OCI-LY7 (cell line): ENCODE measurements at regions not wholly inside any gene's neighbourhood (a gene's known extent, or its start where the extent isn't known, plus 50 kb on each side); places are given as distances from the start of the nearest gene placed in this dataset.
"Not testable (repeated sequence)": the region's sequence is repeated elsewhere in the genome, so short reads cannot be mapped to it uniquely, and the experiment has no call there.

Experiments
- BruUV-seq: library from RNA; stranded (reverse); fragments of 400-500 nt; replicated peaks from 2 replicates; lab custom pipeline; 2021; lab: Mats Ljungman, UMichigan
- CTCF ChIA-PET: fragments of 300-600 bp; sonication (Branson Sonifier 250); formaldehyde crosslinking; loops from one replicate; lab custom pipeline; 2022; ENCODE audit warnings: antibody characterized with exemption; ENCODE audit not compliant: unreplicated experiment; lab: Charles Lee
- POLR2A ChIA-PET: fragments of 300-600 bp; sonication (Branson Sonifier 250); formaldehyde crosslinking; loops from one replicate; lab custom pipeline; 2022; ENCODE audit warnings: antibody characterized with exemption; lab: Charles Lee
- DNase-seq: peaks from one replicate; pipeline ENCODE4 v3.0.0-alpha.2; 2015; ENCODE audit warnings: low spot score
- H2AFZ ChIP-seq: fragments of 200-600 bp; sonication (generic), shearing (Covaris generic); 2 replicates; pipeline ENCODE4 v1.6.1; 2014; ENCODE audit warnings: mild to moderate bottlenecking, antibody characterized with exemption, low read length, moderate library complexity
- H3K27ac ChIP-seq: fragments of 200-600 bp; sonication (generic); 2 replicates; pipeline ENCODE4 v1.5.1; 2014; ENCODE audit warnings: mixed run types, low read depth, mild to moderate bottlenecking, moderate library complexity, low read length, inconsistent platforms; ENCODE audit not compliant: poor library complexity, severe bottlenecking
- H3K36me3 ChIP-seq: fragments of 200-600 bp; sonication (generic); 2 replicates; pipeline ENCODE4 v1.6.1; 2014; ENCODE audit warnings: mild to moderate bottlenecking, antibody characterized with exemption, low read length, moderate library complexity, mixed read lengths; ENCODE audit not compliant: insufficient read depth
- H3K4me1 ChIP-seq: fragments of 200-600 bp; sonication (generic); 2 replicates; pipeline ENCODE4 v1.5.1; 2014; ENCODE audit warnings: mild to moderate bottlenecking, low read length; ENCODE audit not compliant: insufficient read depth, poor library complexity, severe bottlenecking
- H3K4me2 ChIP-seq: fragments of 200-600 bp; sonication (generic); 2 replicates; pipeline ENCODE4 v1.6.1; 2014; ENCODE audit warnings: mild to moderate bottlenecking, low read length
- H3K4me3 ChIP-seq: fragments of 200-600 bp; sonication (generic); 2 replicates; pipeline ENCODE4 v1.5.1; 2014; ENCODE audit warnings: mild to moderate bottlenecking, low read depth, low read length; ENCODE audit not compliant: poor library complexity, severe bottlenecking
- H3K79me2 ChIP-seq: fragments of 200-600 bp; sonication (generic); 2 replicates; pipeline ENCODE4 v1.6.1; 2016; ENCODE audit warnings: low read depth, mild to moderate bottlenecking, low read length, moderate library complexity, mixed read lengths; ENCODE audit not compliant: insufficient read depth
- H3K9me2 ChIP-seq: fragments of 200-600 bp; sonication (generic); 2 replicates; pipeline ENCODE4 v1.6.1; 2016; ENCODE audit warnings: mild to moderate bottlenecking, low read length, mixed read lengths; ENCODE audit not compliant: insufficient read depth
- H3K9me3 ChIP-seq: fragments of 200-600 bp; sonication (generic); 2 replicates; pipeline ENCODE4 v1.6.1; 2014; ENCODE audit warnings: mild to moderate bottlenecking, mixed run types, low read length, mixed read lengths
- H4K20me1 ChIP-seq: fragments of 200-600 bp; sonication (generic); 2 replicates; pipeline ENCODE4 v1.6.1; 2014; ENCODE audit warnings: mild to moderate bottlenecking, antibody characterized with exemption, low read length, moderate library complexity, mixed read lengths; ENCODE audit not compliant: insufficient read depth
- CTCF ChIP-seq: fragments of 200-600 bp; sonication (generic); conservative IDR thresholded peaks from 2 replicates; pipeline ENCODE4 v1.5.1; 2014; ENCODE audit warnings: mild to moderate bottlenecking, antibody characterized with exemption, low read length, moderate library complexity, mixed read lengths
- EZH2phosphoT487 ChIP-seq: fragments of 200-600 bp; sonication (generic); IDR thresholded peaks from 2 replicates; pipeline ENCODE4 v1.6.1; 2018; ENCODE audit warnings: low read depth, borderline replicate concordance, mild to moderate bottlenecking, mixed run types, antibody characterized with exemption, low read length, moderate library complexity, mixed read lengths
- intact Hi-C: fragments of 100-400 bp; cut with micrococcal nuclease; formaldehyde crosslinking; loops from one replicate; pipeline ENCODE4 v1.10.0; 2022; ENCODE audit not compliant: unreplicated experiment

GRCh38 chr3:168678730-168679129 lies 583.0 kb upstream of the GOLIM4 start:
- Histone ChIP-seq H3K4me2 (no peak overlapping the region), H3K4me3 (no peak overlapping the region), H3K9me3 (no peaks in the 10 kb centered on the region), H2AFZ (no peak overlapping the region), H4K20me1 (no peaks in the 10 kb centered on the region), H3K9me2 (no peaks in the 10 kb centered on the region), H3K4me1 (no peaks in the 10 kb centered on the region), H3K36me3 (no peaks in the 10 kb centered on the region), H3K27ac (no peak overlapping the region), H3K79me2 (no peaks in the 10 kb centered on the region)
- CTCF ChIA-PET: no interaction called here
- no TSS peak for BruUV-seq
- intact Hi-C loops: no loop called here
- POLR2A ChIA-PET: no interaction called here
- no peak for TF ChIP-seq CTCF
- TF ChIP-seq EZH2phosphoT487: no peak
- no peak for DNase-seq

- H2AFZ ChIP-seq: no peak overlapping the region
- no peaks in the 10 kb centered on the region for H3K36me3 ChIP-seq
- TF ChIP-seq EZH2phosphoT487 (no peak), CTCF (no peak)
These were observed 575.4 kb upstream of the GOLIM4 start for GRCh38 chr3:168671091-168671490.

GRCh38 chr3:168660879-168661657 lies 565.3 kb upstream of the GOLIM4 start:
- DNase-seq: not testable (repeated sequence)

More at GRCh38 chr3:168671091-168671490, 575.4 kb upstream of the GOLIM4 start:
- Histone ChIP-seq H3K27ac (no peak overlapping the region), H3K4me2 (no peak overlapping the region), H3K9me2 (no peaks in the 10 kb centered on the region), H3K4me3 (no peak overlapping the region), H4K20me1 (no peaks in the 10 kb centered on the region), H3K9me3 (no peaks in the 10 kb centered on the region), H3K4me1 (no peaks in the 10 kb centered on the region), H3K79me2 (no peaks in the 10 kb centered on the region)
- CTCF ChIA-PET: no interaction called here
- BruUV-seq: no TSS peak
- POLR2A ChIA-PET: interaction anchor here (0.5 to 0.6 kb wide), 2 partner anchors 42 to 48 kb away, joined by 3 to 4 read pairs; no protein-coding TSS in a partner anchor
- no peak for DNase-seq
- intact Hi-C loops: no loop called here

More at GRCh38 chr3:168660879-168661657, 565.3 kb upstream of the GOLIM4 start:
- H3K27ac ChIP-seq, H3K9me2 ChIP-seq, H3K9me3 ChIP-seq, H3K4me2 ChIP-seq, H3K36me3 ChIP-seq, intact Hi-C loops, BruUV-seq, CTCF ChIA-PET, H3K4me3 ChIP-seq, H3K4me1 ChIP-seq, H3K79me2 ChIP-seq, H4K20me1 ChIP-seq, H2AFZ ChIP-seq: not testable (repeated sequence)
- POLR2A ChIA-PET: interaction anchor here (0.6 to 0.7 kb wide), 3 partner anchors 16 to 67 kb away, joined by 3 to 5 read pairs (median 3); no protein-coding TSS in a partner anchor
